ENCODE measurements at regions not wholly inside any gene's neighbourhood (a gene's known extent, or its start where the extent isn't known, plus 50 kb on each side); places are given as distances from the start of the nearest gene placed in this dataset.

GRCh38 chr14:84003346-84003745, 1526.6 kb upstream of the FLRT2 start (continued):
- TF ChIP-seq, protein P1, sequence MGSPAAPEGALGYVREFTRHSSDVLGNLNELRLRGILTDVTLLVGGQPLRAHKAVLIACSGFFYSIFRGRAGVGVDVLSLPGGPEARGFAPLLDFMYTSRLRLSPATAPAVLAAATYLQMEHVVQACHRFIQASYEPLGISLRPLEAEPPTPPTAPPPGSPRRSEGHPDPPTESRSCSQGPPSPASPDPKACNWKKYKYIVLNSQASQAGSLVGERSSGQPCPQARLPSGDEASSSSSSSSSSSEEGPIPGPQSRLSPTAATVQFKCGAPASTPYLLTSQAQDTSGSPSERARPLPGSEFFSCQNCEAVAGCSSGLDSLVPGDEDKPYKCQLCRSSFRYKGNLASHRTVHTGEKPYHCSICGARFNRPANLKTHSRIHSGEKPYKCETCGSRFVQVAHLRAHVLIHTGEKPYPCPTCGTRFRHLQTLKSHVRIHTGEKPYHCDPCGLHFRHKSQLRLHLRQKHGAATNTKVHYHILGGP (tag by site-specific recombination; IDR thresholded peaks at IDR 0.05) = no peak
- TF ChIP-seq, protein P2, sequence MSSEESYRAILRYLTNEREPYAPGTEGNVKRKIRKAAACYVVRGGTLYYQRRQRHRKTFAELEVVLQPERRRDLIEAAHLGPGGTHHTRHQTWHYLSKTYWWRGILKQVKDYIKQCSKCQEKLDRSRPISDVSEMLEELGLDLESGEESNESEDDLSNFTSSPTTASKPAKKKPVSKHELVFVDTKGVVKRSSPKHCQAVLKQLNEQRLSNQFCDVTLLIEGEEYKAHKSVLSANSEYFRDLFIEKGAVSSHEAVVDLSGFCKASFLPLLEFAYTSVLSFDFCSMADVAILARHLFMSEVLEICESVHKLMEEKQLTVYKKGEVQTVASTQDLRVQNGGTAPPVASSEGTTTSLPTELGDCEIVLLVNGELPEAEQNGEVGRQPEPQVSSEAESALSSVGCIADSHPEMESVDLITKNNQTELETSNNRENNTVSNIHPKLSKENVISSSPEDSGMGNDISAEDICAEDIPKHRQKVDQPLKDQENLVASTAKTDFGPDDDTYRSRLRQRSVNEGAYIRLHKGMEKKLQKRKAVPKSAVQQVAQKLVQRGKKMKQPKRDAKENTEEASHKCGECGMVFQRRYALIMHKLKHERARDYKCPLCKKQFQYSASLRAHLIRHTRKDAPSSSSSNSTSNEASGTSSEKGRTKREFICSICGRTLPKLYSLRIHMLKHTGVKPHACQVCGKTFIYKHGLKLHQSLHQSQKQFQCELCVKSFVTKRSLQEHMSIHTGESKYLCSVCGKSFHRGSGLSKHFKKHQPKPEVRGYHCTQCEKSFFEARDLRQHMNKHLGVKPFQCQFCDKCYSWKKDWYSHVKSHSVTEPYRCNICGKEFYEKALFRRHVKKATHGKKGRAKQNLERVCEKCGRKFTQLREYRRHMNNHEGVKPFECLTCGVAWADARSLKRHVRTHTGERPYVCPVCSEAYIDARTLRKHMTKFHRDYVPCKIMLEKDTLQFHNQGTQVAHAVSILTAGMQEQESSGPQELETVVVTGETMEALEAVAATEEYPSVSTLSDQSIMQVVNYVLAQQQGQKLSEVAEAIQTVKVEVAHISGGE (tag by site-specific recombination; conservative IDR thresholded peaks at IDR 0.05; ENCODE audit: low read depth) = no peak

DNA sequence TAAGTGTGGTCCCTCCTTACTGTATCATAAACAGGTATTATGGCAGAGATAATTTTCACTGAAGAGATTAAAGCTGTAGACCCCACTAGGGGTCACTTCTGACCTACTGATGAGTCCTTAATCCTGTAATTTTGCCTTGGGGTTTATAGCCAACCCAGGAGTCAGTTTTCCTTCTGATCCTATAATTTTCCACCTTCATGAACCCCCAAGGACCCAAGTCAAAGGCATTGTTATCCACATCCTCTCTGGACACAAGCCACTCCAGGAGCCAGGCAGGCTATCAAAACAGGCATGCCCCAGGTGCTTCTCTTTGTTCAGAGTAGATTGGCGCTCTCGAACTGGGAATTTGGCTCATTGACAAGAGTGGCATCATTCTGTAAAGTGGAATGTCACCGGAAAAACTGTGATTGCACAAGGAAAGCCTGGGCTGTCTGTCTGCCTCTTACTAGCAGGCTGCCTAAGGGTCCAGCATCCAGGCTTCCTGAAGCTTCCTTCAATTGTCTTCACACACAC, 1523.2 kb upstream of the FLRT2 start:
- CTCF ChIA-PET = interaction anchor here (0.8 kb wide), 1 partner anchor 541 kb away, joined by 3 read pairs; no protein-coding TSS in a partner anchor
- POLR2A ChIA-PET = no interaction called here
- no peaks in the 10 kb centered on the region for H3K9me3 ChIP-seq (ENCODE audit: control insufficient read depth, insufficient read depth, low read depth, low read length)
- TF ChIP-seq, protein P3, sequence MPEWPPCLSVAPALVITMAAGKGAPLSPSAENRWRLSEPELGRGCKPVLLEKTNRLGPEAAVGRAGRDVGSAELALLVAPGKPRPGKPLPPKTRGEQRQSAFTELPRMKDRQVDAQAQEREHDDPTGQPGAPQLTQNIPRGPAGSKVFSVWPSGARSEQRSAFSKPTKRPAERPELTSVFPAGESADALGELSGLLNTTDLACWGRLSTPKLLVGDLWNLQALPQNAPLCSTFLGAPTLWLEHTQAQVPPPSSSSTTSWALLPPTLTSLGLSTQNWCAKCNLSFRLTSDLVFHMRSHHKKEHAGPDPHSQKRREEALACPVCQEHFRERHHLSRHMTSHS (tag by site-specific recombination; IDR thresholded peaks at IDR 0.05) = no peak
- TF ChIP-seq ZNF501 (tag by site-specific recombination; IDR thresholded peaks at IDR 0.05) (no peak), KLF10 (tag by site-specific recombination; IDR thresholded peaks at IDR 0.05) (no peak), MYNN (tag by site-specific recombination; IDR thresholded peaks at IDR 0.05; ENCODE audit: borderline replicate concordance) (no peak), ZNF521 (tag by site-specific recombination; IDR thresholded peaks at IDR 0.05) (no peak), ZSCAN30 (tag by site-specific recombination; IDR thresholded peaks at IDR 0.05) (no peak), MZF1 (tag by site-specific recombination; IDR thresholded peaks at IDR 0.05; ENCODE audit: borderline replicate concordance) (no peak), ZNF248 (tag by site-specific recombination; IDR thresholded peaks at IDR 0.05) (no peak), KLF9 (tag by site-specific recombination; IDR thresholded peaks at IDR 0.05; ENCODE audit: low read depth) (no peak), INSM2 (tag by site-specific recombination; IDR thresholded peaks at IDR 0.05) (no peak), ZNF585B (tag by site-specific recombination; IDR thresholded peaks at IDR 0.05) (no peak), MEIS1 (CRISPR knock-in tag; IDR thresholded peaks at IDR 0.05; ENCODE audit: borderline replicate concordance) (no peak), ZNF426 (tag by site-specific recombination; IDR thresholded peaks at IDR 0.05) (no peak), ZNF837 (tag by site-specific recombination; IDR thresholded peaks at IDR 0.05) (no peak), ZNF677 (tag by site-specific recombination; IDR thresholded peaks at IDR 0.05) (no peak)
- TF ChIP-seq, protein P1 (tag by site-specific recombination; IDR thresholded peaks at IDR 0.05) = no peak
- TF ChIP-seq, protein P4, sequence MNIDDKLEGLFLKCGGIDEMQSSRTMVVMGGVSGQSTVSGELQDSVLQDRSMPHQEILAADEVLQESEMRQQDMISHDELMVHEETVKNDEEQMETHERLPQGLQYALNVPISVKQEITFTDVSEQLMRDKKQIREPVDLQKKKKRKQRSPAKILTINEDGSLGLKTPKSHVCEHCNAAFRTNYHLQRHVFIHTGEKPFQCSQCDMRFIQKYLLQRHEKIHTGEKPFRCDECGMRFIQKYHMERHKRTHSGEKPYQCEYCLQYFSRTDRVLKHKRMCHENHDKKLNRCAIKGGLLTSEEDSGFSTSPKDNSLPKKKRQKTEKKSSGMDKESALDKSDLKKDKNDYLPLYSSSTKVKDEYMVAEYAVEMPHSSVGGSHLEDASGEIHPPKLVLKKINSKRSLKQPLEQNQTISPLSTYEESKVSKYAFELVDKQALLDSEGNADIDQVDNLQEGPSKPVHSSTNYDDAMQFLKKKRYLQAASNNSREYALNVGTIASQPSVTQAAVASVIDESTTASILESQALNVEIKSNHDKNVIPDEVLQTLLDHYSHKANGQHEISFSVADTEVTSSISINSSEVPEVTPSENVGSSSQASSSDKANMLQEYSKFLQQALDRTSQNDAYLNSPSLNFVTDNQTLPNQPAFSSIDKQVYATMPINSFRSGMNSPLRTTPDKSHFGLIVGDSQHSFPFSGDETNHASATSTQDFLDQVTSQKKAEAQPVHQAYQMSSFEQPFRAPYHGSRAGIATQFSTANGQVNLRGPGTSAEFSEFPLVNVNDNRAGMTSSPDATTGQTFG (tag by site-specific recombination; IDR thresholded peaks at IDR 0.05; ENCODE audit: borderline replicate concordance) = no peak
- H3K36me3 ChIP-seq (ENCODE audit: control insufficient read depth in 2 of 2, insufficient read depth in 1 of 2, low read length in 2 of 2) = no peaks in the 10 kb centered on the region
- no peaks in the 10 kb centered on the region for H3K4me1 ChIP-seq (ENCODE audit: control insufficient read depth, insufficient read depth, low read length)
- H3K4me3 ChIP-seq (ENCODE audit: low read depth, low read length) = no peak overlapping the region
- no peak overlapping the region for H3K27ac ChIP-seq (ENCODE audit: extremely low read depth, low read depth, low read length)
